ENCODE measurements at regions not wholly inside any gene's neighbourhood (a gene's known extent, or its start where the extent isn't known, plus 50 kb on each side); places are given as distances from the start of the nearest gene placed in this dataset.
A peak's percentile ranks its signal among the peaks of the same experiment; 100 is the strongest.

- no peak overlapping the region for H2BK20ac ChIP-seq (ENCODE audit: low read depth, low read length, poor library complexity, severe bottlenecking)
- H3K18ac ChIP-seq (ENCODE audit: insufficient read length, low read depth, low read length): no peak overlapping the region
- no peak overlapping the region for H4K91ac ChIP-seq (ENCODE audit: insufficient read length, low read depth, low read length)
- no peak overlapping the region for H3K23ac ChIP-seq (ENCODE audit: insufficient read length, low read depth, low read length)
- no peaks in the 10 kb centered on the region for H3K27me3 ChIP-seq (ENCODE audit: insufficient read depth, low read length)
- H3T11ph ChIP-seq (ENCODE audit: low read length): no peak overlapping the region
- no peak overlapping the region for H3K14ac ChIP-seq (ENCODE audit: insufficient read depth, low read length)
- H3K4ac ChIP-seq (ENCODE audit: low read depth, low read length): no peak overlapping the region
- Mint-ChIP-seq H3K9me3 (no peaks in the 10 kb centered on the region), H3K36me3 (ENCODE audit: insufficient read depth in 1 of 3, low read depth in 3 of 3) (no peaks in the 10 kb centered on the region), H3K27ac (peak overlapping the region in 1 of 3 experiments; percentile 19; a peak in 2 of 7 replicates), H3K27me3 (ENCODE audit: low read depth) (no peaks in the 10 kb centered on the region; the same call in 1 of the 2 replicates), H3K4me3 (no peak overlapping the region), H3K4me1 (peaks cover 6 to 8% of the 10 kb centered on the region in 2 experiments)
- TF ChIP-seq, protein P1, sequence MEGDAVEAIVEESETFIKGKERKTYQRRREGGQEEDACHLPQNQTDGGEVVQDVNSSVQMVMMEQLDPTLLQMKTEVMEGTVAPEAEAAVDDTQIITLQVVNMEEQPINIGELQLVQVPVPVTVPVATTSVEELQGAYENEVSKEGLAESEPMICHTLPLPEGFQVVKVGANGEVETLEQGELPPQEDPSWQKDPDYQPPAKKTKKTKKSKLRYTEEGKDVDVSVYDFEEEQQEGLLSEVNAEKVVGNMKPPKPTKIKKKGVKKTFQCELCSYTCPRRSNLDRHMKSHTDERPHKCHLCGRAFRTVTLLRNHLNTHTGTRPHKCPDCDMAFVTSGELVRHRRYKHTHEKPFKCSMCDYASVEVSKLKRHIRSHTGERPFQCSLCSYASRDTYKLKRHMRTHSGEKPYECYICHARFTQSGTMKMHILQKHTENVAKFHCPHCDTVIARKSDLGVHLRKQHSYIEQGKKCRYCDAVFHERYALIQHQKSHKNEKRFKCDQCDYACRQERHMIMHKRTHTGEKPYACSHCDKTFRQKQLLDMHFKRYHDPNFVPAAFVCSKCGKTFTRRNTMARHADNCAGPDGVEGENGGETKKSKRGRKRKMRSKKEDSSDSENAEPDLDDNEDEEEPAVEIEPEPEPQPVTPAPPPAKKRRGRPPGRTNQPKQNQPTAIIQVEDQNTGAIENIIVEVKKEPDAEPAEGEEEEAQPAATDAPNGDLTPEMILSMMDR (conservative IDR thresholded peaks at IDR 0.05): no peak
- no peak overlapping the region for H3K27ac ChIP-seq (ENCODE audit: insufficient read length, low read depth, low read length)
- H3K56ac ChIP-seq (ENCODE audit: insufficient read length, low read depth, low read length): no peak overlapping the region
- H4K20me1 ChIP-seq (ENCODE audit: control insufficient read depth, insufficient read depth, insufficient read length): no peaks in the 10 kb centered on the region
- H2BK15ac ChIP-seq (ENCODE audit: low read depth, low read length): no peak overlapping the region
- H2BK5ac ChIP-seq (ENCODE audit: insufficient read length, low read length): no peak overlapping the region
- no peaks in the 10 kb centered on the region for H3K23me2 ChIP-seq (ENCODE audit: insufficient read length, low read depth, low read length, poor library complexity, severe bottlenecking)
- WGBS (ENCODE audit: extremely low coverage, insufficient read length, low lambda C conversion rate): no CpG with 5 or more reads among the region's 2 CpGs
- H3K4me2 ChIP-seq (ENCODE audit: insufficient read depth, insufficient read length, low read length): no peak overlapping the region
- H2BK120ac ChIP-seq (ENCODE audit: low read depth, low read length, poor library complexity, severe bottlenecking): no peak overlapping the region
- no peak for DNase-seq
- no peak overlapping the region for H4K8ac ChIP-seq (replicated peaks; ENCODE audit: insufficient read length, low read depth, low read length)
- no peak overlapping the region for H4K5ac ChIP-seq (ENCODE audit: insufficient read length, low read depth, low read length)
- no peaks in the 10 kb centered on the region for H3K79me2 ChIP-seq (ENCODE audit: insufficient read depth, low read length)
- no peak overlapping the region for H3K9ac ChIP-seq (ENCODE audit: extremely low read depth, insufficient read length, low read length)
- no peak overlapping the region for H2AK5ac ChIP-seq (ENCODE audit: insufficient read length, low read length)
- H3K79me1 ChIP-seq (ENCODE audit: insufficient read depth, low read depth, low read length, poor library complexity, severe bottlenecking): no peaks in the 10 kb centered on the region
- no peak overlapping the region for H2BK12ac ChIP-seq (ENCODE audit: insufficient read length, low read depth, low read length)
- H3K4me1 ChIP-seq (ENCODE audit: insufficient read depth, low read length): no peaks in the 10 kb centered on the region
- H3K9me3 ChIP-seq (ENCODE audit: control insufficient read depth, low read depth, low read length): no peaks in the 10 kb centered on the region
- H2AFZ ChIP-seq (ENCODE audit: low read length): no peak overlapping the region
Observed at GRCh38 chr7:112990624-112991023, 96.0 kb downstream of the GPR85 start.
